ENCODE measurements at regions not wholly inside any gene's neighbourhood (a gene's known extent, or its start where the extent isn't known, plus 50 kb on each side); places are given as distances from the start of the nearest gene placed in this dataset.

DNA sequence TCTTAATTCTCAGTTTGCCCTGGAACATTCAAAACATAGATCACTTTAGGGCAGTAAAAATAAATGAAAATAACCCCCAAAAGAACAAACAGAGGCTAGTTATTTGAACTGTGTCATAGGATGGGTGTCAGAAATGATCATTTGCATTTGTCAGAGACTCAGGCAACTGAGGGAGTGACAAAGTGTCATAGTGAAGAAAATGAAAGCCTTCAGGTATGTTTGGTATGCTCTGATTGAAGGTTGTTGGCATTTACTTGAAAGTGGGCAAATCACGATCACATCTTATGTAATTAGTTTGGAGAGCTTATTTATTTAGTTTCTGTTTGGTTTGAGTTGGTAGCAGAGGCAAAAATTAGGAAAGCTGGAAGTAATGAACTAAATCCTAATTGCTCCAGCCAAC lies 880.9 kb downstream of the ANKRD7 start:
- no peak for DNase-seq
- no peak overlapping the region for H3K27ac ChIP-seq (ENCODE audit: low read length)
- H3K27me3 Mint-ChIP-seq (ENCODE audit: low read depth in 2 of 2) = no peaks in the 10 kb centered on the region
- no peaks in the 10 kb centered on the region for H3K36me3 Mint-ChIP-seq
- no peaks in the 10 kb centered on the region for H3K36me3 ChIP-seq (ENCODE audit: control insufficient read depth, insufficient read depth, low read length)
- 78% methylated on average over 1 of the region's 1 CpG for WGBS (ENCODE audit: insufficient coverage)
- H3K4me1 Mint-ChIP-seq = no peaks in the 10 kb centered on the region
- no peak for ATAC-seq
- intact Hi-C loops (cut with micrococcal nuclease) = no loop called here
- H3K27me3 ChIP-seq (ENCODE audit: control insufficient read depth, insufficient read depth, low read length) = no peaks in the 10 kb centered on the region
- peaks cover 15 to 17% of the 10 kb centered on the region in 2 donors for H3K9me3 Mint-ChIP-seq
- no peaks in the 10 kb centered on the region for H3K4me1 ChIP-seq (ENCODE audit: control insufficient read depth, insufficient read depth, low read length)
- H3K27ac Mint-ChIP-seq = no peak overlapping the region
- TF ChIP-seq, protein P1, sequence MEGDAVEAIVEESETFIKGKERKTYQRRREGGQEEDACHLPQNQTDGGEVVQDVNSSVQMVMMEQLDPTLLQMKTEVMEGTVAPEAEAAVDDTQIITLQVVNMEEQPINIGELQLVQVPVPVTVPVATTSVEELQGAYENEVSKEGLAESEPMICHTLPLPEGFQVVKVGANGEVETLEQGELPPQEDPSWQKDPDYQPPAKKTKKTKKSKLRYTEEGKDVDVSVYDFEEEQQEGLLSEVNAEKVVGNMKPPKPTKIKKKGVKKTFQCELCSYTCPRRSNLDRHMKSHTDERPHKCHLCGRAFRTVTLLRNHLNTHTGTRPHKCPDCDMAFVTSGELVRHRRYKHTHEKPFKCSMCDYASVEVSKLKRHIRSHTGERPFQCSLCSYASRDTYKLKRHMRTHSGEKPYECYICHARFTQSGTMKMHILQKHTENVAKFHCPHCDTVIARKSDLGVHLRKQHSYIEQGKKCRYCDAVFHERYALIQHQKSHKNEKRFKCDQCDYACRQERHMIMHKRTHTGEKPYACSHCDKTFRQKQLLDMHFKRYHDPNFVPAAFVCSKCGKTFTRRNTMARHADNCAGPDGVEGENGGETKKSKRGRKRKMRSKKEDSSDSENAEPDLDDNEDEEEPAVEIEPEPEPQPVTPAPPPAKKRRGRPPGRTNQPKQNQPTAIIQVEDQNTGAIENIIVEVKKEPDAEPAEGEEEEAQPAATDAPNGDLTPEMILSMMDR (IDR thresholded peaks at IDR 0.05) = no peak
- no peak overlapping the region for H3K4me3 Mint-ChIP-seq
- no peak overlapping the region for H3K4me3 ChIP-seq (ENCODE audit: low read length)
- no peaks in the 10 kb centered on the region for H3K9me3 ChIP-seq (ENCODE audit: control insufficient read depth, insufficient read depth, low read length)

DNA sequence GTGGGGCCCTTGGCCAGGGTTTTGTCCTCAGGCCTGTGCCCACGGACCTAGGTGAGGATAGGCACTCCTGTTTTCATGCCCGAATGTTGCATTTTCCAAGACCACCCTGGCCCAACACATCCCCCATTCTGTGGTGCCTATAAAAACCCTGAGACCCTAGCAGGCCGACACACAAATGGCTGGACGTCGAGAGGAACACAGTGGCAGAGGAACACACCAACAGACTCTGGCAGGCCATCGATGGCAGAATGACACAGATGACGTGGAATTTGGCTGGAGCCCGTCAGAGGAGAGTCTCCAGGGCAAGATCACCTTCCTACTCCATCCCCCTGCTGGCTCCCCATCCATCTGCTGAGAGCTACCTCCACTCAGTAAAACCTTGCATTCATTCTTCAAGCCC lies 898.8 kb downstream of the ANKRD7 start:
- ATAC-seq = no peak
- no peaks in the 10 kb centered on the region for H3K36me3 ChIP-seq (ENCODE audit: control insufficient read depth, insufficient read depth, low read length)
- TF ChIP-seq, protein P1 (IDR thresholded peaks at IDR 0.05) = no peak
- Mint-ChIP-seq H3K27me3 (ENCODE audit: low read depth in 2 of 2) (no peaks in the 10 kb centered on the region), H3K9me3 (peaks cover 8 to 10% of the 10 kb centered on the region in 2 donors), H3K4me1 (no peaks in the 10 kb centered on the region), H3K4me3 (no peak overlapping the region), H3K36me3 (no peaks in the 10 kb centered on the region), H3K27ac (no peak overlapping the region)
- intact Hi-C loops (cut with micrococcal nuclease) = no loop called here
- DNase-seq = no peak
- H3K4me3 ChIP-seq (ENCODE audit: low read length) = no peak overlapping the region
- H3K4me1 ChIP-seq (ENCODE audit: control insufficient read depth, insufficient read depth, low read length) = no peaks in the 10 kb centered on the region
- WGBS (ENCODE audit: insufficient coverage) = 78% methylated on average over 8 of the region's 8 CpGs
- no peaks in the 10 kb centered on the region for H3K9me3 ChIP-seq (ENCODE audit: control insufficient read depth, insufficient read depth, low read length)
- H3K27me3 ChIP-seq (ENCODE audit: control insufficient read depth, insufficient read depth, low read length) = no peaks in the 10 kb centered on the region
- H3K27ac ChIP-seq (ENCODE audit: low read length) = no peak overlapping the region

- no peaks in the 10 kb centered on the region for H3K9me3 ChIP-seq (ENCODE audit: control insufficient read depth, insufficient read depth, low read length)
- no peaks in the 10 kb centered on the region for H3K4me1 Mint-ChIP-seq
- DNase-seq = no peak
These were observed 903.2 kb downstream of the ANKRD7 start for GRCh38 chr7:119127706-119128105.

GRCh38 chr7:119132436-119132835 lies 907.9 kb downstream of the ANKRD7 start:
- peaks cover 6 to 16% of the 10 kb centered on the region in 2 donors for H3K9me3 Mint-ChIP-seq

More at GRCh38 chr7:119127706-119128105, 903.2 kb downstream of the ANKRD7 start:
- Histone ChIP-seq H3K27me3 (ENCODE audit: control insufficient read depth, insufficient read depth, low read length) (no peaks in the 10 kb centered on the region), H3K27ac (ENCODE audit: low read length) (no peak overlapping the region), H3K4me1 (ENCODE audit: control insufficient read depth, insufficient read depth, low read length) (no peaks in the 10 kb centered on the region), H3K4me3 (ENCODE audit: low read length) (no peak overlapping the region), H3K36me3 (ENCODE audit: control insufficient read depth, insufficient read depth, low read length) (no peaks in the 10 kb centered on the region)
- ATAC-seq = no peak
- H3K4me3 Mint-ChIP-seq = no peak overlapping the region
- peaks cover 5 to 20% of the 10 kb centered on the region in 2 donors for H3K9me3 Mint-ChIP-seq
- TF ChIP-seq, protein P1 (IDR thresholded peaks at IDR 0.05) = no peak
- WGBS (ENCODE audit: insufficient coverage) = no CpG with 5 or more reads among the region's 3 CpGs
- H3K27me3 Mint-ChIP-seq (ENCODE audit: low read depth in 2 of 2) = no peaks in the 10 kb centered on the region
- H3K36me3 Mint-ChIP-seq = no peaks in the 10 kb centered on the region
- intact Hi-C loops (cut with micrococcal nuclease) = no loop called here
- H3K27ac Mint-ChIP-seq = no peak overlapping the region

More at GRCh38 chr7:119132436-119132835, 907.9 kb downstream of the ANKRD7 start:
- Histone ChIP-seq H3K4me3 (ENCODE audit: low read length) (no peak overlapping the region), H3K4me1 (ENCODE audit: control insufficient read depth, insufficient read depth, low read length) (no peaks in the 10 kb centered on the region), H3K9me3 (ENCODE audit: control insufficient read depth, insufficient read depth, low read length) (no peaks in the 10 kb centered on the region), H3K27me3 (ENCODE audit: control insufficient read depth, insufficient read depth, low read length) (no peaks in the 10 kb centered on the region), H3K27ac (ENCODE audit: low read length) (no peak overlapping the region), H3K36me3 (ENCODE audit: control insufficient read depth, insufficient read depth, low read length) (no peaks in the 10 kb centered on the region)
- no peaks in the 10 kb centered on the region for H3K27me3 Mint-ChIP-seq (ENCODE audit: low read depth in 2 of 2)
- intact Hi-C loops (cut with micrococcal nuclease) = no loop called here
- H3K4me3 Mint-ChIP-seq = no peak overlapping the region
- no peak for DNase-seq
- ATAC-seq = no peak
- TF ChIP-seq, protein P1 (IDR thresholded peaks at IDR 0.05) = no peak
- H3K27ac Mint-ChIP-seq = no peak overlapping the region
- H3K4me1 Mint-ChIP-seq = no peaks in the 10 kb centered on the region
- peaks cover 7% of the 10 kb centered on the region for H3K36me3 Mint-ChIP-seq

All from natural killer cell (primary cell).